Epidermal melanocyte (primary cell): ENCODE measurements at regions not wholly inside any gene's neighbourhood (a gene's known extent, or its start where the extent isn't known, plus 50 kb on each side); places are given as distances from the start of the nearest gene placed in this dataset.

Experiments used
- DNase-seq: peaks from one replicate; pipeline ENCODE4 v3.0.0; 2011; ENCODE audit warnings: low spot score; ENCODE audit not compliant: insufficient read length

DNA sequence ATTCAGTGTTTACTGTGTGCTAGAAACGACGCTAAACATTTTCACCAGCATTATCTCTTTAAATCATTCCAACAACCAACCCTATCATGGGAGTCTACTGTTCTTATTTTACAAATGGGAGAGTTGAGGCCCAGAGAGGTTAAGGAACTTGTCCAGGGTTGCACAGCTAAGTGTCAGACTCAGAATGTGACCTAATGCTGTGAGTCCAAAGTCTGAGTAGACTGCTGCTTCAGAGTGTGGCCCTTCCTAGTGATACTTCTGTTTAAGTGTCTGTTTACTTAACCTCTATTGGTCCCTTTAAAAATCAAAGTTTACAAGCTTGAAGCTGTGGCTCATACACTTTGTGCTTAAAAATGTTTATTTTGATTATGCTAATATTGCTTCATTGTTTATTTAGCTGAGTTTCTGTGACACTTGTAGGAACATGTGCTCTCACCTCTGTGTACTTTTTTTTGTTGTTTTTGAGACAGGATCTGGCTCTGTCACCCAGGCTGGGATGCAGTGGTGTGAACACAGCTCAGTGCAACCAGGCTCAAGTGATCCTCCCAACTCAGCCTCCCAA is 84.4 kb upstream of the SYPL1 start:
- DNase-seq = no peak

DNA sequence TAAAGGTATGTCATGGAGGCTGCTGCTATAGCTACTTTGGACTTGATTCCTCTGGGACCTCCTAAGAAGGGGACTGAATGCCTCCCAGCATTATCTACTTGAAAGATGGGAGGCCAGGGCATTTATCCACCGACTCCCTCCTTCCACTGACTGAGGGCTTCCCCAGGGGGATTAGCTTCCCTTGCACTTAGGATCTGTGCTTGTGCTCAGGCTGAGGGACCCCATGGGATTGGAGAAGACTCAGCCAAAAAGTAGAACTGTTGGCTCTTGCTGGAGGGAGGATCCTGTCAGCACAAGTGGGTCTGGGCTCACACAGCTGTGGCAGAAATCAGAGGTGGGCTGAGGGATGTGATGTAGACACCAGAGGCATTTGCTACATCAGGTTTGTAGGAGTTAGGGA is 81.5 kb upstream of the SYPL1 start:
- no peak for DNase-seq

DNA sequence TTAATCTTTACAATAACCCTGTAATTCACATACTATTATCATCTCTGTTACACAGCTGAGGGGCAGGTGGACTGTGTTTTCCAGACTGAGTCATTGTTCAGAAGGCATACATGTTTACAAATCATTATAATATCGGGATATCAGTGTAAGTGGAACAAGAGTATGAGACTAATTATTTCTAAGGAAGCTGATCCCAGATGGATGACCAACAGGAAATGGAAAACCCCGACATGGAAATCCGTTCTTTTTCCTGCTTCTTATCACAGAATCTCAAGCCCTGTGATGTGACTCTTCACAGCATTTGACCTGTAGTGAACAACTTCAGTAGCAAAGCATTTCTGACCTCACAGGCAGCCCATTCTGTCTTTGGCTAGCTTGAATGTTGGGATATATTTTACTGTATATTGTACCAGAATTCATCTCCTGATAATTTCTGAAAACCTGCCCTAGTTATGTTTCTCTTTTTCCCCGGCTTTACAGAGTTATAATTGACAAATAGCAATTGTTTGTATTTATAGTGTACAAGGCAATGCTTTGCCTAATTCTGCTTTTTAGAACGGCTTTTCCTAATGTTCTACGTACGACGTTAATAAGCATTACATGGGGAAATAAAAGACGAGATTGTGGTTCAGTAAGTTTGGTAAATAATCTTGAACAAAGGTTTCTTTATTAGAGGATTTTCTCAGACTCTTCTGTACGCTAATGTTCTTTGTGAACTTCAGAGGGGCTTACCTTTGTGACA is 78.6 kb upstream of the SYPL1 start:
- DNase-seq = no peak

DNA sequence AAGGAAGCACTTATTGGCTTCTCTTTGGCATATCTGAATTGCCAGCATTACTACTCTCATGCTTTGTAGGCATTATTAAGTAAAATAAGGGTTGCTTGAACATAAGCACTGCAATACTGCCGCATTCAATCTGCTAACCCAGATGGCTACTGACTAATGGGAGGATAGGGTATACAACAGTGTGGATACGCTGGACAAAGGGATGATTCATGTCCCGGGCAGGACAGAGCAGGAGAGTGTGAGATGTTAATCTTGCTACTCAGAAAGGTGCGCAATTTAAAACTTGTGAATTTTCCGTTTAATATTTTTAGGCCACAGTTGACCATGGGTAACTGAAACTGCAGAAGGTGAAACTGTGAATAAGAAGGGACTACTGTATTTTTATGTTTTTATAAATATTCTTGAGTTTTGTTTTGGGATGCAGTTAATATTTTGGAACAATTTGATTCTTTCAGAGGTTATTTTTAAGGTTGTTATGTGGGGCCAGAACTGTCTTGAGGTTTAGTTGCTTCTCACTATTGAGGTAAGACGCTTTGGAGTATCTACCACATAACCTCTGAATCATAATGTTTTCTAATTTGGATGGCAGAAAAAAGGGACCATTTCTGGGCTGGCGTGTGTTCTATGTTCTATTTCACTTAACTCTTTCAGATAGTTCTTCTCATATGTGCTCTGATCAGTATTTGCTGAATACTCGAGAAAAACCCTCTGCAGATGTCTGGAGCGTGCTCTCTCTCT is 75.7 kb upstream of the SYPL1 start:
- no peak for DNase-seq

DNA sequence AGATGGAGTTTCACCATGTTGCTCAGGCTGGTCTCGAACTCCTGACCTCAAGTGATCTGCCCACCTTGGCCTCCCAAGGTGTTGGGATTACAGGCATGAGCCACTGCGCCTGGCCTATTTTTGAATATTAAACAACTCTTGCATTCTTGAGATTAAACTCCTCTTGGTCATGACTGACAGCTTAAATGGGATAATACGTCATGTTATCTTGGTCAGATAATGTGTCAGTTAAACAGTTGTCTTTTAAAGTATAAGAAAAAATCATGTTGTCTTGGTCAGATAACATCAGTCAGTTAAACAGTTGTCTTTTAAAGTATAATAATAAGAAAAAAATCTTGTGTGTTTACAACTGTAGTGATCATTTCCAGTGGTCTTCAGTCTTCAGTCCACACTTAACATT is 73.6 kb upstream of the SYPL1 start:
- DNase-seq = no peak

DNA sequence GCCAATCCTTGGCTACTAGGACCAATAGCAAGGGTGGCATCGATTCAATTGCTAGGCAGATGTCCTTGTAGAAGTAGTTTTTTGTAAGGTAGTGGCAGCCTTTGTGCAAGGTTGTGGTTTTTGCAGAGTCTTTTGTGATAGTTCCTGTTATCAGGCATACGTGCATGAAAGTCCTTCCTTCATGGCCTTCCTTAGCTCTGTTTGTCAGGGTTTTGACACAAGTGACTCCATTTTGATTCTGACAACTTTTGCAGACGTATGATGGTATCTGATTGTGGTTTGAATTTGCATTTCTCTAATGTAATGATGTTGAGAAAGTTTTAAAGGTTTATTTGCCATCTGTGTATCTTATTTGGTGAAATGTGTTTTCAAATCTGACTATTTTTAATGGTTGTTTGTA is 71.8 kb upstream of the SYPL1 start:
- DNase-seq = no peak

DNA sequence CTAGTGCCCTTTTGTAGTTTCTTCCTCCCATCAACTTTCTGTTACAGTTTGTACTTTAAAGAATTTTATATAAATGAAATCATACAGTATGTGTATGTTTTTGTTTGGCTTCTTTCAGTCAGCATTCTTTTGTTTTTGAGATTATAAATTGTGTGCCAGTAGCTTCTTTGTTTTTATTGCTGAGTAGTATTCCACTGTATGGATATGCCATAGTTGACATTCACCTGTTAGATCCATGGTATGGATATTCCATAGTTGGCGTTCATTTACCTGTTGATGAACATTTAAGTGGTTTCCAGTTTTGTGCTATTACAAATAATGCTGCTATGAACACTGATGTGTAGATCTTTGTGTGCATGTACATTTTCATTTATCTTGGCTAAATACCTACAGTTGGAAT is 70.8 kb upstream of the SYPL1 start:
- DNase-seq = no peak

DNA sequence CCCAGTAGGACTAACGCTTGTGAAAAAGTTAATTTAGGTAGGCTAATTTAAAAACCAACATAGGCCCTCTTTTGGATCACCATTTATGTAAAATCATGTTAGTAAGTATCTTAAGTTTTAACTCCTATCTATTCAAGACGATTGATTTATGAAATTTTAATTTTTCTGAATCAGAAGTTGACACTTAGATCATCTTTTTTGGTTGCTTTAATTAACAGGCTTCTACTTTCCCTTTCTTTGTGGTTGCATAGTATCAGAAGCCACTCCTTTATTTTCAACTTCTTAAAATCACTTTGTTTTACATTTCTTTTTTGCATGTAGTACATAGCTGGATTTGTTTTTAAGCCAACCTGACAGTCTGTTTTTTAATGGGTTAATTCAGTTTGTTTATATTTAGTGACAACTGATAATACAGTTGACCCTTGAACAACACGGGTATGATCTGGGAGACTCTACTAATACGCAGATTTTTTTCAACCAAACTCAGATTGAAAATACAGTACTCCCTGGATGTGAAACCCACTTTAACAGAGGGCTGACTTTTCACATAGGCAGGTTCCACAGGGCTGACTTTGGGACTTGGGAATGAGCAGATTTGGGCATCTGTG is 69.7 kb upstream of the SYPL1 start:
- no peak for DNase-seq

DNA sequence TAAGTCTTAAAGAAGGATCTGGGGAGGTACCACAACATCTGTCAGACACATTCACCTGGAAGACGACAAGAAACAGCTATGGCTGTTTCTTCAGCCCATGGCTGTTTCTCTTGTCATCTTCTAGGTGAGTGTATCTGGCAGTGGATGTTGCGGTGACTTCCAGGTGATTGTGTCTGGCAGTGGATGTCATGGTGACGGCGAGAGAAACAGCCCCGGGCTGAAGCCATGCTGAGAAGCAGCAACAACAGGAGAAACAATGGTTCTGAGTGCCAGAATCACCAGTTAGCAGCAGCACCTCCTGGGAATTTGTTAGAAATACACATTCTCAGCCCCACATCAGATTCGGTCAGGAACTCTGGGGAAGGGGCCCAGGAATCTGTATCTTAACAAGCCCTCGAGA is 68.6 kb upstream of the SYPL1 start:
- DNase-seq = no peak

DNA sequence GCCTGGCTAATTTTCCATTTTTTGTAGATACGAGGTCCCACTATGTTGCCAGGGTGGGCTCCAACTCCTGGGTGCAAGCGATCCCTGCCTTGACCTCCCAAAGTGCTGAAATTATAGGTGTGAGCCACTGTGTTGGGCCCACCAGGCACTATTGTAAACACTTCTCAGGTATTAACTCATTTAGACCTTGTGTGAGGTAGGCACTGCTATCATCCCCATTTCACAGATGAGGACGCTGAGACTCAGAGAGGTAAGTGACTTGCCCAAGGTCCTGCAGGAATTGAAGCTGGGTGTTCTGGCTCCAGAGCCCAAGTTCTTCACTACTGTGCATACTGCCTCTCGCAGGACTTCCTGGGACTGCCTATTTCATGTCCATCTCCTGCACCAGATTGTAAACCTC is 67.1 kb upstream of the SYPL1 start:
- no peak for DNase-seq

DNA sequence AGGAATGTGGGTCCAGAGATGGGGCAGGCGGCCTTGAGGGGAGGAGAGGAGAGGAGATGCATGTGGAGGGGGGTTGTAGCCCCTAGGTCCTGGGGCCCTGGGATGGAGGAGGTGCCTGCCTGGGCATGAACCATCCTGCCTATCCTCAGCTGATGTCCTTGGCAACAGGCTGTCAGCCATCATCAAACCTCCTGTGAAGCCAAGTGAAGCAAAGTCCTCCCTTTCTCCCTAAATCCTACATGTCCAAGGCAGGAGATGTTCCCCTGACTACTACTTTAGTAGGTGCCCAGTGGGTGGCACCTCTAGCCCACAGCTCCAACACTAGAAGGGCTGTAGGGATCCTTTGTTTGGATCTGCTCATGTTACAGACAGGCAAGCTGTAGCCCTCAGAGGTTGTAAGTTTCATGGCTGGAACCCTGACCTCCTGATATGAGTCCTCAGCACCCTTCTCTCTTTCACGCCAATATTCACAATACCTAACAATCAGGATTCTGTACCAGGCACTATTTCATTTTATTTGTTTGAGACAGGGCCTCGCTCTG is 66.6 kb upstream of the SYPL1 start:
- no peak for DNase-seq

DNA sequence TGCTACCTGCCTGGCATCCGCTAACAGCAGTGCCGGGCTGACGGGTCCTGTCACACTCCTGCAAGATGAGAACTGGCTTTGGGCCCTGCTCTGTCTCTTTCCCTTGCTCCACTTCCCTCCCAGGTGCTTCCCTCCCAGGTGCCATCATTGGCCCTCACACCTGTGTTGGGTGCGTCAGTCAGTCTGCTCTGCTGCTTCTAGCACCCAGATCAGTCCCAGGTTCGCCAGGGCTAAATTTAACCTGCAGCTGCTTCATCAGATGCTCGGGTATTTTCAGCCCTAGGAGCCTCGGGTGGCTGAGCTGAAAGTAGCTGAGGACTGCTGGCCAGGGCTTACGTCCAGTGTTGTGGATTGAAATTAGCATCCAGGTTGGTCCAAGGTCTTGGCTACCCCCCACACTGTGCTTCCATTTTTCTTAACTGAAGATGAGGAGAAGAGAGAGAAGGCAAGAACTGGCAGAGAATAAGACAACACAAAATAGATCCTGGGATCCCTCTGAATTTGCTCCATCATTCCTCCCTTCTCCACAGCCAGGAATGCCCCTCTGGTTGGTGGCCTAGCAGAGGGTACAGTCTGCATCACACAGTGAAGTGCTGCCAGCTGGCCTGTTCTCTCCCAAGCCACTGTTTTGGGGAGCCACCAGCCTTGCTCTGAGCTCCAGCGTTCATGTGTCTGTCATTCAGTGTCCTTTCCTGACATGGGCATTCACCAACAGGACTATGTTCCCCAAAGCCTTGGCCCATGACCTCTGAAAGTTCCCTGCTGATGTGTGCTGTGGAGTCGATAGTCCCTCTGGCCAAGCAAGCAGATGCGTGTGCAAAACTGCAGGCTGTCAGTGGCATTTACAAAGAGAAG is 65.9 kb upstream of the SYPL1 start:
- DNase-seq = no peak

DNA sequence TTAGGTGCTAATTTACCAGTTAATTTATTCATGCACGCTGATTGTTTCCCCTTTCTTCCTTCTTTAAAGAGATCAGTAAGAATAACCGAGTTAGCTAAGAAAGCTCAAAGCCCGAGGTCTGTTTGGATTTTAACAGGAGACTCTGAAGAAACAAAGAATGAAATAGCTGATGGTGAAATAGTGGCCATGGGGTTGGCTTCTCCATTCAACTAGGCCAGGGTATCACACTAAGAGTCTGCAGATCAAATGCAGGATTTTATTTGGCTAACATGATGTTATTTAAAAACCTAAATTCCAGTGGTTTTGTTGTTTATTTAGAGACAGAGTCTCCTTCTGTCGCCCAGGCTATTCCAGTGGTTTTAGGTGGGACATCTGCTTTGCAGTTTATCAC is 65.2 kb upstream of the SYPL1 start:
- no peak for DNase-seq

DNA sequence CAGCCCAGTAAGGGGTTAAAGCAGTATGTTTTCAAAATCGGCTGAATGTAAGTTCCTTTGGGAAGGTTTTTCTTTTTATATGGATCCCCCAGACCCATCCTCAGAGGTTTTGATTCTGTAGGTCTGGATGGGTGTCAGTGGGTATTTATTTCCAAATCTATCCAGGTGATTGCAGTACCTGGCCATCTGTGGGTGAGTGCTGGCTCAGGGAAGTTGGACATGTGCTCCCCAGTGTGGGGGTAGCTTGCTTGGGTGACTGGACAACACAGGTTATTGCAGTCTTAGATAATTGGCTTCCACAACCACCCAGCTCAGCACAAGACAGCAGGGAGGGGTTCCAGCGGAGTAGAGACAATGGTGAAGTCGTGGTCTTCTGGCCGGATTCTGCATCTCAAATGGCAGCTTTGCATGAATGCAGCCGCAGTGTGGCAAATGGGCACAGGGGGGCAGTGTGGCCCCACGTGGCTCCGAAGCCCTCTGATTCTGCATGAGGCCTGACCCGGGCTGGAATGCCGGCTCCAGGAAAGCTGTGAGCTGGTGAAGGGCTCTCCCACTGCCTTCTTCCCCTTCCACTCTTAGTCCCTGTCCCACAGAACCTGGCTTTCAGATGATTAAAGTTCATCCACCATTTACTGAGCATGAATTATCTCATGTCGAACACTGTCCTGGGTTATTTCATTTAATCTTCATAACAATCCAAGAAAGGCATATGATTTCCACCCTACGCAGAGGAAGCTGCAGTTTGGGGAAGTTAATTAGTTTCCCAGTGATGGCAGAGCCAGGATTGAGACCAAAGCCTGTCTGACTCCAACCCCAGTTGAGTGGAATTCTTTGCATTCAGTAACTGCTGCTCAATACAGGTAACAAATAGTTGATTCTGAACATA is 64.5 kb upstream of the SYPL1 start:
- peak; percentile 81 for DNase-seq

DNA sequence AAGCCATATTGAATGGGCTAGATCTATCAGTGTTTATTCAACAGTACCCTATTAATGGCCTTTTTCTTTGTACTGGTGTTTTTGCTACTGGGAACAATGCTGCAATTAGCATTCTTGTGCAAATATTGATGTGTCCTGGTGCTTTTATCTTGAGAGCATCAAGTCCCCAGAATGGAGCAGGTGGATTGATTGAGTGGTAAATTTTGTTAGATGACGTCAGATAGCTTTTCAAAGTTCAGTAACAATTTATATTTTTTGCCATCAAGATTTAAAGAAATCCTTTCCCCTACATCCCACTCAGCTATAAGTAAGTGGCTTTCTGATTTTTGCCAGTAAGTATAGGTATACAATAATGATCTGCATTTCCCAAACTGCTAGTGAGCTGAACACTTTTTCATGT is 63.4 kb upstream of the SYPL1 start:
- no peak for DNase-seq

DNA sequence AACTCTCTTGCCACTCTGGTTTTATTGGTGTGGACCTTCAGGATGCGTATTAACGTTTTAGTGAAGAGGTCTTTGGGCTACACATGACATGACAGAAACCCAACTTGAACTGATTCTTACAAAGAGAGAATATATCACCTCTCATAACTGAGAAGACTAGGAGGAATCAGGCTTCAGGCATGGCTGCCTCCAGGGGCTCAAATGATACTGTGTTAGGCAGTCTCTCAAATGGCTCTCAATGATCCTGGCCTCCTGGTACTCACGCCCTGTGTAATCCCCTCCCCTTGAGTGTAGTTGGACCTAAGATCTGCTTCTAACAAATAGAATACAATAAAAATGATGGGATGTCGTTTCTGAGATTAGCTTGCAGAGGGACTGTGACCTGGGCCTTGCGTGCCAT is 58.5 kb upstream of the SYPL1 start:
- no peak for DNase-seq

DNA sequence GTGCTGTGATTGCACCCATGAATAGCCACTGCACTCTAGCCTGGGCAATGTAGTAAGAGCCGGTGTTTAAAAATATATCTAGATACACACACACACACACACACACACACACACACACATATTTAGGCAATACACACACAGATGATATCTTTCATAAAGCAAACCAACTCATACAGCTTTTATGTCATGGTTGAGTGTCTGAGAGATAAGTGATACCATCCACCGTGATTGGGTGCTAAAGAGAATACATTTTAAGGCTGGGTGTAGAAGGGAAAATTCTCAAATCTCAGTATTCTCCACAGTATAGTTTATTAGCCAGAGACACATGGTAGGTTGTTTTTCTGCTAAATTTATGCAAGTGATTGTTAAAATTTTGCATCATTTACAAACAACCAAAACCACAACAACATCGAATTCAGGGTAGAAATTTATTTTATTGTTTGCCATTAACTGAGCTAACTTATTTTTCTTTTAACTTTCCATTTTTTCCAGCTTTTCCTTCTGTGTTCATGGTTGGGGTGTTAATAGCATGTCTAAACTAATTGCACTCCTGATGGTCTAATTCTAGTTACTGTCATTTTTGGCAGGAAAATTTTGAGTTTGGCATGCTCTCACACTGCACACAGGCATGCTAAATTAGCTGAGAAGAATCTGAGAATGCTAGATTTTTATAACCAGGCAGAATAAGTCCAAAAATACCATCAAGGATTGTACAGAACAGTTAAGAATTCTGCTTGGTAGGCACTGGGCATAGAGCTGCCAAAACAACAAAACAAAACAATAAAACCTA is 57.9 kb upstream of the SYPL1 start:
- DNase-seq = no peak

DNA sequence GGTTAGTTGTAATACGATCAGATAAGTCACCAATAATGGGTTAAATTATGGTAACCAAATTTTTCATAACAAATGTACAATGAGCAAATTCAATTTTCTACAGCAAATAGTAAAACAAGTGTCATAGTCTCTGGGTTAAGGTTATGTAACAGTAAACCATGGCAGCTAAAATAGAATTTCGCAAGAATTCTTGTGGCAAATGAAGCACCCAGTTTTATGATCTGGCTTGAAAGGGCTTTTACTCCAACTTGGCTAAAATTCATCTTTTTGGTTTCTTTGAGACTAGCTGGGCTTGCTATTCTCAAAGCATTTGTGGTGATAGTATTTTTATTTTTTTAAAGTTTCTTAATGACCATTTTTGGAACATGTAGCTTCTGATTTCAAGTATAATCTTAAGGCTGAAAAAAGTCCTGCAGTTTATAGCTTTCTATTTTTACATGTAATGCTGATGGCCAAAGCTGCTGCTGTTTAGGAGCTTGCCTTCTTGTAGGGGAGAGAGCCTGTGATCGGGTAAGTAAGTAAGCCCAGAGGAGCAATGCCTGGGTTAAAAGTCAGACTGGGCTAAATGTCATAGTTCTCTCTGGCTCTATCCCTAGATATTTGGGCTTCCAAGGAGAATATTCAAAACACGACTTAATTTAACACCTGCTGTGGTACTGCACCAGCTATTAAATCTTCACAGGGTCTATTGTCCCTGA is 55.5 kb upstream of the SYPL1 start:
- DNase-seq = no peak
